ENCODE measurements at regions not wholly inside any gene's neighbourhood (a gene's known extent, or its start where the extent isn't known, plus 50 kb on each side); places are given as distances from the start of the nearest gene placed in this dataset.

DNA sequence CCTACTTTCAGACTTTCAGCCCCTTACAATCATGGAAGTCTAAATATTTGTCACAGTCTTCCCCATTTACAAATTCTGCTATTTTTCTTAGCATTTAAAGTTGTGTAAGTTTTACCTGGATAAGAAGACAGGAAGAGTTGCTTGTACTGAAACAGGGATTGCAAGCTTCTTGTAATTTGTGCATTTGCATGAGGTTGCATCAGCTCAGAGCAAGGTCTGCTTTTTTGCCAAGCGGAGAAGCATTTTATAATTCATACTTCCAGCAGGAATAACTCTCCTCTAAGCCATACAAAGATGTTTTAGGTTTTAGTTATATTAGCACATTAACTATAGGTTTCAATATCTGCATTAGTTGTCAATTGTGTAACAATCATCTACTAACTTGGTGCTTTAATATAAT is 922.0 kb upstream of the PABPC4L start:
- no peak for TF ChIP-seq POLR2AphosphoS5 (IDR thresholded peaks at IDR 0.05)
- TF ChIP-seq, protein P1, sequence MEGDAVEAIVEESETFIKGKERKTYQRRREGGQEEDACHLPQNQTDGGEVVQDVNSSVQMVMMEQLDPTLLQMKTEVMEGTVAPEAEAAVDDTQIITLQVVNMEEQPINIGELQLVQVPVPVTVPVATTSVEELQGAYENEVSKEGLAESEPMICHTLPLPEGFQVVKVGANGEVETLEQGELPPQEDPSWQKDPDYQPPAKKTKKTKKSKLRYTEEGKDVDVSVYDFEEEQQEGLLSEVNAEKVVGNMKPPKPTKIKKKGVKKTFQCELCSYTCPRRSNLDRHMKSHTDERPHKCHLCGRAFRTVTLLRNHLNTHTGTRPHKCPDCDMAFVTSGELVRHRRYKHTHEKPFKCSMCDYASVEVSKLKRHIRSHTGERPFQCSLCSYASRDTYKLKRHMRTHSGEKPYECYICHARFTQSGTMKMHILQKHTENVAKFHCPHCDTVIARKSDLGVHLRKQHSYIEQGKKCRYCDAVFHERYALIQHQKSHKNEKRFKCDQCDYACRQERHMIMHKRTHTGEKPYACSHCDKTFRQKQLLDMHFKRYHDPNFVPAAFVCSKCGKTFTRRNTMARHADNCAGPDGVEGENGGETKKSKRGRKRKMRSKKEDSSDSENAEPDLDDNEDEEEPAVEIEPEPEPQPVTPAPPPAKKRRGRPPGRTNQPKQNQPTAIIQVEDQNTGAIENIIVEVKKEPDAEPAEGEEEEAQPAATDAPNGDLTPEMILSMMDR (IDR thresholded peaks at IDR 0.05): no peak

All from upper lobe of left lung (tissue), 4 donors.